ENCODE measurements at regions not wholly inside any gene's neighbourhood (a gene's known extent, or its start where the extent isn't known, plus 50 kb on each side); places are given as distances from the start of the nearest gene placed in this dataset.

DNA sequence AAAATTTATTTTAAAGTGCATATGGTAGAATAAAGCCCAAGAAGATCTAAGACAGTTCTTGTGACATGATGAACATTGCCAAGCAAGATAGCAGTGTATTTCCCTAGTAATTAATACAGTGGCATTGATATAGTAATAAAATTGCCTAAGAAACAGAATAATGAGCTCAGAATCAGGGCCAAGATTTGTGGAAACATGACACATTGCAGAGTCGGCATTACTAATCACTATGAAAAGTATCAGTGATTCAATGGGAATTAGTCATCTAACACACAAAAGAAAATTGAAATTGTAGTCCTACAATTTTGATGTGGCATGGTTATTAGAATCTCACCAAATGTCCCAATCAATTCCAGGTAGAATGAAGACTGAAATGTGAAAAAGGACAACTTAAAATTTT lies 243.0 kb upstream of the CYRIA start:
- TF ChIP-seq, protein P1, sequence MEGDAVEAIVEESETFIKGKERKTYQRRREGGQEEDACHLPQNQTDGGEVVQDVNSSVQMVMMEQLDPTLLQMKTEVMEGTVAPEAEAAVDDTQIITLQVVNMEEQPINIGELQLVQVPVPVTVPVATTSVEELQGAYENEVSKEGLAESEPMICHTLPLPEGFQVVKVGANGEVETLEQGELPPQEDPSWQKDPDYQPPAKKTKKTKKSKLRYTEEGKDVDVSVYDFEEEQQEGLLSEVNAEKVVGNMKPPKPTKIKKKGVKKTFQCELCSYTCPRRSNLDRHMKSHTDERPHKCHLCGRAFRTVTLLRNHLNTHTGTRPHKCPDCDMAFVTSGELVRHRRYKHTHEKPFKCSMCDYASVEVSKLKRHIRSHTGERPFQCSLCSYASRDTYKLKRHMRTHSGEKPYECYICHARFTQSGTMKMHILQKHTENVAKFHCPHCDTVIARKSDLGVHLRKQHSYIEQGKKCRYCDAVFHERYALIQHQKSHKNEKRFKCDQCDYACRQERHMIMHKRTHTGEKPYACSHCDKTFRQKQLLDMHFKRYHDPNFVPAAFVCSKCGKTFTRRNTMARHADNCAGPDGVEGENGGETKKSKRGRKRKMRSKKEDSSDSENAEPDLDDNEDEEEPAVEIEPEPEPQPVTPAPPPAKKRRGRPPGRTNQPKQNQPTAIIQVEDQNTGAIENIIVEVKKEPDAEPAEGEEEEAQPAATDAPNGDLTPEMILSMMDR (IDR thresholded peaks at IDR 0.05): no peak
- no peak for TF ChIP-seq POLR2A (IDR thresholded peaks at IDR 0.05)

Measured in esophagus squamous epithelium (tissue), 4 donors.